Smooth muscle cell (in vitro differentiated cells): ENCODE measurements at regions not wholly inside any gene's neighbourhood (a gene's known extent, or its start where the extent isn't known, plus 50 kb on each side); places are given as distances from the start of the nearest gene placed in this dataset.

Source experiments
- DNase-seq: peaks from one replicate; lab custom pipeline; 2025; ENCODE audit not compliant: unreplicated experiment; lab: John Stamatoyannopoulos, UW
- H2AFZ ChIP-seq: fragments of 200-600 bp; sonication (generic); 2 replicates; pipeline ENCODE4 v1.6.0; 2016; ENCODE audit warnings: antibody characterized with exemption, low read depth, mild to moderate bottlenecking
- H3F3A ChIP-seq: fragments of 200-600 bp; sonication (generic); 2 replicates; pipeline ENCODE4 v1.6.0; 2017; ENCODE audit warnings: antibody characterized with exemption, low read depth
- H3K27ac ChIP-seq: fragments of 200-600 bp; sonication (generic); 2 replicates; pipeline ENCODE4 v1.5.1; 2016; ENCODE audit warnings: low read depth, mild to moderate bottlenecking
- H3K27me3 ChIP-seq: fragments of 200-600 bp; sonication (generic); 2 replicates; pipeline ENCODE4 v1.6.1; 2016; ENCODE audit warnings: low read depth, mild to moderate bottlenecking
- H3K36me3 ChIP-seq: fragments of 200-600 bp; sonication (generic); 2 replicates; pipeline ENCODE4 v1.5.1; 2016; ENCODE audit warnings: low read depth
- H3K4me1 ChIP-seq: fragments of 200-600 bp; sonication (generic); 2 replicates; pipeline ENCODE4 v1.5.1; 2016; ENCODE audit warnings: low read depth
- H3K4me2 ChIP-seq: fragments of 200-600 bp; sonication (generic); 2 replicates; pipeline ENCODE4 v1.6.0; 2016; ENCODE audit warnings: mild to moderate bottlenecking
- H3K4me3 ChIP-seq: fragments of 200-600 bp; sonication (generic); 2 replicates; pipeline ENCODE4 v1.5.1; 2016; ENCODE audit warnings: mild to moderate bottlenecking
- H3K79me2 ChIP-seq: fragments of 200-600 bp; sonication (generic); 2 replicates; pipeline ENCODE4 v1.6.0; 2016; ENCODE audit warnings: low read depth, mild to moderate bottlenecking
- H3K9ac ChIP-seq: fragments of 200-600 bp; sonication (generic); 2 replicates; pipeline ENCODE4 v1.6.0; 2016; ENCODE audit warnings: low read depth
- H3K9me3 ChIP-seq: fragments of 200-600 bp; sonication (generic); replicated peaks from 2 replicates; pipeline ENCODE4 v1.5.1; 2016; ENCODE audit warnings: low read depth
- H4K20me1 ChIP-seq: fragments of 200-600 bp; sonication (generic); 2 replicates; pipeline ENCODE4 v1.6.0; 2016; ENCODE audit warnings: low read depth
- WGBS: methylation state at CpG from one replicate; pipeline ENCODE4 v1.1.7; 2016; ENCODE audit warnings: low lambda C conversion rate; 5-methylcytosine and 5-hydroxymethylcytosine counted together
- TF ChIP-seq, protein P1 (sequence below): fragments of 200-600 bp; sonication (generic); IDR thresholded peaks from 2 replicates; pipeline ENCODE4 v1.5.1; 2017; ENCODE audit warnings: borderline replicate concordance, mild to moderate bottlenecking, antibody characterized with exemption; ENCODE audit not compliant: insufficient read depth, poor library complexity, severe bottlenecking

DNA sequence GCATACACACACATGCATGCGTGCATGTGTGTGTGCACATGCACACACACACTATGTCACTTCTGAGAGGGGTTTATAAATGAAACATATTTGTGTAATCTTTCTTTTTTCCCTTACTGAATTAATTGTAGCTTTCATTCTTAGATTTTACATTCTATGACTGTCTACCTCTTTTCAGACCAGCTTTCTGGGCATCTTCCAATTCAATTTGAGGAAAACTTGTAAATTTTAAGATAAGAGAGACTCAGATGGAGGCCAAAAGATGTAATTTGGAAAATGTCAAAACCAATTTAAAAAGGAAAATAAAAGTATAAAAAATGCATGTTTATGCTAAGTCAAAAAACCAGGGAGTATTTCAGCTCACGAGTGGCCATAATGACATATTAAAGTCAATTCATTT, 594.5 kb downstream of the OLFM4 start:
- Histone ChIP-seq H3K27ac (peak overlapping the region; percentile 67), H3K27me3 (no peaks in the 10 kb centered on the region), H3K4me2 (peak overlapping the region; percentile 16), H4K20me1 (no peaks in the 10 kb centered on the region), H3K9ac (no peak overlapping the region), H3K36me3 (no peaks in the 10 kb centered on the region), H3K4me1 (no peaks in the 10 kb centered on the region), H2AFZ (no peak overlapping the region), H3K9me3 (no peaks in the 10 kb centered on the region), H3K79me2 (no peaks in the 10 kb centered on the region), H3F3A (no peaks in the 10 kb centered on the region), H3K4me3 (no peak overlapping the region)
- TF ChIP-seq, protein P1, sequence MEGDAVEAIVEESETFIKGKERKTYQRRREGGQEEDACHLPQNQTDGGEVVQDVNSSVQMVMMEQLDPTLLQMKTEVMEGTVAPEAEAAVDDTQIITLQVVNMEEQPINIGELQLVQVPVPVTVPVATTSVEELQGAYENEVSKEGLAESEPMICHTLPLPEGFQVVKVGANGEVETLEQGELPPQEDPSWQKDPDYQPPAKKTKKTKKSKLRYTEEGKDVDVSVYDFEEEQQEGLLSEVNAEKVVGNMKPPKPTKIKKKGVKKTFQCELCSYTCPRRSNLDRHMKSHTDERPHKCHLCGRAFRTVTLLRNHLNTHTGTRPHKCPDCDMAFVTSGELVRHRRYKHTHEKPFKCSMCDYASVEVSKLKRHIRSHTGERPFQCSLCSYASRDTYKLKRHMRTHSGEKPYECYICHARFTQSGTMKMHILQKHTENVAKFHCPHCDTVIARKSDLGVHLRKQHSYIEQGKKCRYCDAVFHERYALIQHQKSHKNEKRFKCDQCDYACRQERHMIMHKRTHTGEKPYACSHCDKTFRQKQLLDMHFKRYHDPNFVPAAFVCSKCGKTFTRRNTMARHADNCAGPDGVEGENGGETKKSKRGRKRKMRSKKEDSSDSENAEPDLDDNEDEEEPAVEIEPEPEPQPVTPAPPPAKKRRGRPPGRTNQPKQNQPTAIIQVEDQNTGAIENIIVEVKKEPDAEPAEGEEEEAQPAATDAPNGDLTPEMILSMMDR = no peak
- WGBS = 88% methylated on average over 2 of the region's 2 CpGs
- no peak for DNase-seq

- Histone ChIP-seq H3K79me2 (no peaks in the 10 kb centered on the region), H3F3A (no peaks in the 10 kb centered on the region), H3K4me3 (no peak overlapping the region), H3K27ac (no peak overlapping the region), H2AFZ (no peak overlapping the region), H3K4me2 (no peak overlapping the region), H4K20me1 (no peaks in the 10 kb centered on the region), H3K9ac (no peak overlapping the region), H3K27me3 (no peaks in the 10 kb centered on the region), H3K9me3 (no peaks in the 10 kb centered on the region), H3K4me1 (no peaks in the 10 kb centered on the region), H3K36me3 (no peaks in the 10 kb centered on the region)
- DNase-seq = no peak
- TF ChIP-seq, protein P1 = no peak
- 80% methylated on average over 2 of the region's 2 CpGs for WGBS
Observed at GRCh38 chr13:53631511-53631910, 602.9 kb downstream of the OLFM4 start.

DNA sequence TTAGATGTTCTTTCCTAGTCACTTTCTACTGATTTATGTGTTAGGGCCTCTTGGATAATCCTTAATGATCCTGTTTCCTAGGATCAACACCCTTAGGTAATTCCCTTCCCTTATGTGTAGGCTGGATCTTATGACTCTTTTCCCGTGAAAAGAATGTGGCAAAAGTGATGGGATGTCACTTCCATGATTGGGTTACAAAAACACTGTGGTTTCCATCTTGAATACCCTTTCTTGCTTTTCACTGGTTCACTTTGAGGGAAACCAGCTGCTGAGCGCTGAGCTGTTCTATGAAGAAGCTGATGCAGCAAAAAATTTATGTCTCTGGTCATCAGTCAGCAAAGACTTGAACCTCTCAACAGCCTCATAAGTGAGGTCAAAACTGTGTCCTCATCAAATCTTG, 609.4 kb downstream of the OLFM4 start:
- H2AFZ ChIP-seq = no peak overlapping the region
- no peaks in the 10 kb centered on the region for H4K20me1 ChIP-seq
- H3K4me2 ChIP-seq = no peak overlapping the region
- H3K36me3 ChIP-seq = no peaks in the 10 kb centered on the region
- H3K9me3 ChIP-seq = no peaks in the 10 kb centered on the region
- H3K4me3 ChIP-seq = no peak overlapping the region
- no peaks in the 10 kb centered on the region for H3K27me3 ChIP-seq
- no peak overlapping the region for H3K27ac ChIP-seq
- TF ChIP-seq, protein P1 = no peak
- H3K9ac ChIP-seq = no peak overlapping the region
- 81% methylated on average over 2 of the region's 2 CpGs for WGBS
- no peaks in the 10 kb centered on the region for H3F3A ChIP-seq
- no peak for DNase-seq
- H3K4me1 ChIP-seq = peaks cover 4% of the 10 kb centered on the region
- H3K79me2 ChIP-seq = no peaks in the 10 kb centered on the region

DNA sequence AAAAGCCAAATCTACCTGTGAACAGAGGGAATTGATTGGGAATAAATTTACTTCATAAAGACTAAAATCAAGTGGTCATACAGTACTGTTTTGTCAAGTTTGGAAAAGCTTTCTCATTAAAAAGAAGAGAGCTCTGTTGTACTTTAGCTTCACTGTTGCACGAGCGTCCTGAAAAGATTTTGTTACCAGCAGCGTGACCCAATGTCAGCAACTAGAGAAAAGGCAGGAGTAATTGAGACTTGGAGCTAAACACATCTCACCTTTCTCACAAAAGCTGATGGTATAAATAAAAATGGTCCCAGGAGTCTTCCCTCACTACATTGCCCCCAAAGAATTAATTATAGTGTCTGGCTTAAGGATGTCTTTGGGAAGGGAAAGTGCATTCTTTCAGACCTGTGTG, 613.7 kb downstream of the OLFM4 start:
- H3K36me3 ChIP-seq = no peaks in the 10 kb centered on the region
- no peaks in the 10 kb centered on the region for H3K9me3 ChIP-seq
- no peaks in the 10 kb centered on the region for H3K27me3 ChIP-seq
- H3K4me3 ChIP-seq = no peak overlapping the region
- H3F3A ChIP-seq = no peaks in the 10 kb centered on the region
- no peak overlapping the region for H2AFZ ChIP-seq
- H3K4me2 ChIP-seq = no peak overlapping the region
- 70% methylated on average over 3 of the region's 3 CpGs for WGBS
- H3K9ac ChIP-seq = no peak overlapping the region
- H3K79me2 ChIP-seq = no peaks in the 10 kb centered on the region
- H3K4me1 ChIP-seq = peaks cover 4% of the 10 kb centered on the region
- no peaks in the 10 kb centered on the region for H4K20me1 ChIP-seq
- no peak overlapping the region for H3K27ac ChIP-seq
- TF ChIP-seq, protein P1 = no peak
- no peak for DNase-seq
